HG03097 (cell line): ENCODE measurements at regions not wholly inside any gene's neighbourhood (a gene's known extent, or its start where the extent isn't known, plus 50 kb on each side); places are given as distances from the start of the nearest gene placed in this dataset.
"Not testable (repeated sequence)": the region's sequence is repeated elsewhere in the genome, so short reads cannot be mapped to it uniquely, and the experiment has no call there.

Experiments used
- ATAC-seq: cut with Tn5 transposase; IDR thresholded peaks from one replicate; pipeline ENCODE4 v1.9.1; 2021; ENCODE audit not compliant: unreplicated experiment, low FRiP score

DNA sequence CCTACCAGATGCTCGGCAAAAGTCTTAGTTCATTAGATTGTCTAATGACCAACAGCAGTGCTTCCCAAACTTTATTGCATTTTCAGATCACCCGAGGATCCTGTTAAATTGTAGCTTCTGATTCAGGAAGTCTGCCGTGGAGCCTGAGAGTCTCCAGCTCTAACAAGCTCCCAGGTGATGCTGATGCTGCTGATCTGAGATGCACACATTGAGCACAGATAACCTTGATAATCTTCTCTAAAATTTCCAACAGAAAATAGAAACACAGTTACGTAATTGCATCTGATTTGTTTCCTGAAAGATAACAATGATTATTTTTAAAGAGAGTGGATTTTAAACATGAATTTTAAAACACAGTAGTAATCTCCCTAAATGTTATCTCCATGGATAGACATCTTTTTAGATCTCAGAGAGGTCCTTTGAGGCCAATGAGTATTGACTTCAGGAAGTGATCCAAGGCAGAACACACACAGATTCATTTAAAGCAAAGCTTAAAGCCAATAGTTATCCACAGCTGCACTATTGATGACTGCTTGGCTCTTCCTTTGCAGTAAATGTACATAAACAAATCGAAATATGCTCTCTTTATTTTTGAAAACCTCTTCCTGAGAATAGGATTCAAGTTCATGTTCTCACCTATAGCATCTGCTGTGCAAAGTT lies 122.8 kb upstream of the TNPO1 start:
- no peak for ATAC-seq

DNA sequence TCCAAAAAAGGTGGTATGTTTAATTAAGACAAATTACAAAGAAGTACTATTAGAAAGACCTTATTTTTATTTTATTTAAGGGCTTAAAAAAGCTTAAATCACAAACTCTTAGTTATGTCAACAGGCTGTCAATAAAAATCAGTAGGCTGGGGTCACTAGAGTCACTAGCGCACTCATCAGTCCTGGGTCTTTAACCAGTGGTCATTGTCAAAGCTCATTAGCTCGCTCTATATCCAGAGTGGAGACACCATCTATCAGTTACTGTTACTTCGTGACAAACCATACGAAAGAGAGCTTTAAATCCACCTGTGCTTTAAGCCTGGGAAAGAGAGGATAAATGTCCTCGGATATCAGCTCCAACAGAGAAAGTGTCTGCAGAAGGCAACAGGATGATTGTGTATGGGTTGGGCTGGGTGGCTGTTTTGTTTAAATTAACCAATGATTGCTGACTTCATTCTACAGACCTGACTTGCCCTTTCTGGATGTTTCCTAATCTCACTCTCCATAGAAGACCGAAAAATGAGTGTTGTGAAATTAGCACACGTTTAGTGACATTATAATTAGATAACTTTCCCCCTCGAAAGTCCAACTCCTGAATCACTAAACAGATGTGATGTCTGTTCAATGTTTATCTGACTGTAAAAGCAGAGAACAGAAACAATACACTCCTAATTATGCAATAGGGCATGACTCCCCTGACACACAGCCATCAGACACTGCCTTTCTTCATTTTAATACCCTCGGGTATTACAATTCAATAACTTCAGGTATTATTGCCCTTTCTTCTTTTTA lies 123.6 kb upstream of the TNPO1 start:
- ATAC-seq, result no peak

DNA sequence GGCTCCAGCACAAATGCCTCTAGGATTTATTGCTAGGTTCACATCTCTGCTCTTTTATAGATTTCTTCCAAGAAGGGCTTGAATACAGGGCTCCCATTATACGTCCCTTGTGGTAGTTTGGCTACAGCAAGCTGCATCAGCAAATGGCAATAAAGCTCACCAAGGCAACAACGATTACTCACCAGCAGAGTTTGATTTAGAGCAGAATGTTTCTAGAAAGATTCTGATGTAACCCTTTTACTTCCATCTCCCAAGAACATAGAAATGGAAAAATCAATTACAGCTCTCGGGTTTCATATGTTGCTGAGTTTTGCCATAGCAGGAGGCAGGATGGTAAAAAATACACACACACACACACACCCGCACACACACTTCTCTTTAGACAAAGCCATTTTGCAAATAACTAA lies 124.2 kb upstream of the TNPO1 start:
- no peak for ATAC-seq

DNA sequence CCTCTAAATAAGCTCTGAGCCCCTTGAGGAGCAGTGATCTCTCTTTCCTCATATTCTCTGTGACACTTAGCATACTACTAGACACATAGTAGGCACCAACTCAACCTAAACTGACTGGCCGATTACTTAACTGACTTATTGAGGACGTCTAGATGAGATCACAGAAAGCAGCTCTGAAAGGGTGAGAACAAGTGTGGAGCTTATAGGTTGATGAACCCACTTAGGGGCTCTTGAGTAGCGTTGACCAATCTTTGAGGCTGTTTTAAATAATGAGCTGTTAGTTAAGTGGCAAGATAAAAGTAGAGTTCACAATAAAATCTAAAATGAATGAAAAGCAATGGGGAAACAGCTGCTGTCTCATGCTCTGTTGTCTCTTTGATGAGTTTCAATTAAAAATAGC lies 124.7 kb upstream of the TNPO1 start:
- no peak for ATAC-seq

DNA sequence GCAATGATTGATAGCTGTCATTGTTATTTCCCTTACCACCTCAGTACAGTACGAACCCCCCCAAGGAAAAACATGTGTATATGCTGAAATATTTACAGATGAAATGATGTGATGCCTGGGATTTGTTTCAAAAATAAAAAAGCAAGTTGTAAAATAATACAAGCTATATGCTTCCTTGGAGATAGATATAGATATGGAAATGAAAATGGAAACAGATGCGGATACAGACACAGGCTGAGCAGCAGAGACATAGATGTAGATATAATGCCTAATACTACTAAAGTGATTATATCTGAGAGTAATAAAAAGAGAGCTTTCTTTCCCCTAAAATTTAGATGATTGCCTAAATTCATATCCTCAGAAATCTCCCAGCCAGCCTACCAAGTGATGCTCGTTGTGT lies 127.5 kb upstream of the TNPO1 start:
- ATAC-seq, result no peak

DNA sequence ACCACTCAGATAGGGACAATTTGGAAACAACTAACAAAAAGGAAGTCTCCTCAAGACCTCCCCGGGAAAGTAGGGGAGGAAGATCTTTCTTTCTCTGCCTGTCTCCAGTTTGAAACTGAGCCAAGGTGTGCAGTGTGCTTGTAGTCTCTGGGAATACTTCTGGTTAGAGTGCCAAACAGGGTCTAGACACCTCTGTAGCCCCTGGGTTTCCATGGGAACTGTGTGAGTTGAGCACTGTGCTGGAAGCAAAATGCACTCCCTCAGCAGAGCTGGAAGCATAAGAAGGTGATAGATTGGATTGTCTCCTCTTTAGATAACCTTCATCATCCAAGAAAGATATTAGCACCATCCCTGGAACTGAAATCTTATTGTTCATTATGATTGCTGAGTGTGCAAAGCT lies 129.2 kb upstream of the TNPO1 start:
- ATAC-seq, result no peak

DNA sequence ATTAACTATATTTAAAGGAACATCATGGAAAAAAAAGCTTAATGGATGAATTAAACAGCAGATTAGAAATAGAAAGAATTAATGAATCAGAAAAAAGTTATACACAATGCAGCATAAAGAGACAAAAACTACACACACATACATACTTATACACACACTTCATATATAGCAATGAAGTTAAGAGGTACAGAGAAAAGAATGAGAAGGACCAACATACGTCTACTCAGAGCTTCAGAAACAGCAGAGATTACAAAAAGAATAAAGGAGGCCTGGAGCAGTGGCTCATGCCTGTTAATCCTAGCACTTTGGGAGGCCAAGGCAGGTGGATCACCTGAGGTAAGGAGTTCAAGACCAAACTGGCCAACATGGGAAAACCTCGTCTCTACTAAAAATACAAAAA lies 133.9 kb upstream of the TNPO1 start:
- no peak for ATAC-seq

DNA sequence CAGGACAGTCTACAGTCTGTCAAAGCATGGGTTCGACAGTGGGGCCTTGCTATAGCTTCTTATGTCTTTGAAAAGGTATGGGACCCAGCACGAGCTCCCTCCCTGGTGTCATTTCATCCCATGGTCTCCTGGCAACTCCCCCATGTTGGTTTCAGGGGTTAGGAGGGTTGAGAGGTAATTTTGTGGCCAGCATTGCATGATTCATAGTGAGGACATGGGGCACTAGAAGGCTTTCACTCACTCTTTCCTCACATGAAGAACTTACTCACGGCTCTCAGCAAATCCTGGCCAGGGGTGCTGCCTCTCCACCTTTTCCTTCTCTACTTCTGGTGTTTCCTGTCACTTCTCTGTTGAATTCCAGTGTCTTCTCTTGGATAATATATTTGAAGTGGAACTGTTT lies 134.7 kb upstream of the TNPO1 start:
- no peak for ATAC-seq

DNA sequence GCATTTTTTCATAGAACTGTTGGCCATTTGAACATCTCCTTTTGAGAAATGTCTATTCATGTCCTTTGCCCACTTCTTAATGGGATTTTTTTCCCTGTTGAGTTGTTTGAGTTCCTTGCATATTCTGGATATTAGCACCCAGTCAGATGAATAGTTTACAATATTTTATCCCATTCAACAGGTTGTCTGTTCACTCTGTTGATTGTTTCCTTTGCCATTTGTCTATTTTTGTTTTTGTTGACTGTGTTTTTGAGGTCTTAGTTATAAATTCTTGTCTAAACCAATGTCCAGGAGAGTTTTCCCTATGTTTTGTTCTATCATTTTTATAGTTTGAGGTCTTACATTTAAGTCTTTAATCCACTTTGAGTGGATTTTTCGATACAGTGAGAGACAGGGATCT lies 139.0 kb upstream of the TNPO1 start:
- ATAC-seq, result no peak

DNA sequence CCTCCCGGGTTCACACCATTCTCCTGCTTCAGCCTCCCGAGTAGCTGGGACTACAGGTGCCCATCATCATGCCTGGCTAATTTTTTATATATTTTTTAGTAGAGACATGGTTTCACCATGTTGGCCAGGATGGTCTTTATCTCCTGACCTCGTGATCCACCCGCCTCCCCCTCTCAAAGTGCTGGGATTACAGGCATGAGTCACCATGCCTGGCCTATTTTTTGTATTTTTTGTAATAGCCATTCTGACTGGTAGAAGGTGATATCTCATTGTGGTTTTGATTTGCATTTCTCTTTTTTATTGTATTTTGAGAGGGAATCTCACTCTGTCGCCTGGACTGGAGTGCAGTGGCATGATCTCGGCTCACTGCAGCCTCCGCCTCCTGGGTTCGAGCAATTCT lies 139.6 kb upstream of the TNPO1 start:
- ATAC-seq, result not testable (repeated sequence)

DNA sequence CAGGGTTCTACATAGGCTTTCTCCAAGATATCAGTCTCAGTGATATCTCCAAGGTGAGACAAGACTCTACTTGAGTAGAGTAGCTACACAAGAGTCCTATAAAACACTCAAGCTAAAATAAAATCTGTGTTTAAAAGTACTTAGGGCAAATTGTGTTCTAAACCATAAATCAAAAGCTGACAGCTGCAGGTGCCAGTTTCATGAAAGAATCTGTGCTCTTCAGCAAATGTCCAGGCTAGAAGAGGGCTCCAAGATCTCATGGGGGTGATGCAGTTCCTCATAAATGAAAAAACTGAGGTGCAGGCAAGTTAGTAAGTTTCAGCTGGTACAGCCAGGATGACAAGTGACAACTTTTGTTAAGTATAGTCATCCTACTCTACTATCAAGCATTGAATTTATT lies 142.8 kb upstream of the TNPO1 start:
- no peak for ATAC-seq

DNA sequence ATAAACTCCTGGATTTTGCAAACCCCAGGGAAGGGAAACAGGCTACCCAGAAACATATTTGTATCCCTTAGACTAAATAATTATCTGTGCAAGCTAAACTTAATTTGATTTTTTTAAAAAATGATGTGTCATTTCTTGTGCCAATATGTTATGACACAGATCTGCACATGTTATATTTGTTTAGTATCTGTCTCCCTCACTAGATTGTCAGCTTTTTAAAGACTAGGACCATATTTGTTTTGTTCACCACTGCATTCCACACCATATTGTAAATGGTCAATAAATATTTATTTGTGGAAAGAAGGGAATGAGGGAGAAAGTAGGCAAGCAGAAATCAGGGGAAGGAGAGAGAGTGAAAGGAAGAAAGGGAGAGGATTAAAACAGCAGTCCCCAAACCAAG lies 143.3 kb upstream of the TNPO1 start:
- ATAC-seq, result no peak

DNA sequence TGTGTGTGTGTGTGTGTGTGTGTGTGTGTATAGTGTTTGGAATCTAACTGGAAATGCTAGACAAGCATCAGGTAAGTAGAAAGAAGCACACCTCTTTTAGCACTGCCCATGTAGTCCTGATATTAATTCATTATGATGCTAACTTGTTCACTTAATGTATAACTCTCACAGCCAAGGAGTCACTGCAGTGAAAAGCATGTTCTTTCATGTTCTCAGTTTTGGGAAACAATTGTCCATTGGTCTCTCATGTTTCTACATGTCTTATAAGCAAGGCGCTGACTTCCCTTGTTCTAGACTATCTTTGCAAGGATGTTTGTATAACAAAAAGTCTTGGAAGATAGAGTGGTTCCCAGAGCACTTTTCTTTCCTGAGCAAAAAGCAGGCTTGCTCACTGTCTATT lies 148.8 kb upstream of the TNPO1 start:
- no peak for ATAC-seq

DNA sequence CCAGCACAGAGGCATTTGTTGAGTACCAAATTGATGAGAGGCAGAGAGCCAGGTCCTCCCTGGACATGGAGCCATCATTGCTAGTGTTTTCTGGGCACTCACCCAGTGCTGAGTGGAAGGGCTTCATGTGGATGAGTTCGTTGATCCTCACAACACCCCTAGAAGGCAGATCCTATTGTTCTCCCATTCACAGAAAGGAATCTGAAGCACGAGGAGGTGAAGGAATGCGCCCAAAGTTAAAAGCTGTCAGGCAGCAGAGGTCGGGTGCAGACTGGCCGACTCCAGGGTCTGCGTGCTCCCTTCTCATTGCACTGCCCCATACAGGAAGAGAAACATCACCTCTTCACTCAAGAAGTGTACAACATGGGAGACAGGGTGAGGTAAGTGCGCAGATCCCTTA lies 153.5 kb upstream of the TNPO1 start:
- ATAC-seq, result no peak

DNA sequence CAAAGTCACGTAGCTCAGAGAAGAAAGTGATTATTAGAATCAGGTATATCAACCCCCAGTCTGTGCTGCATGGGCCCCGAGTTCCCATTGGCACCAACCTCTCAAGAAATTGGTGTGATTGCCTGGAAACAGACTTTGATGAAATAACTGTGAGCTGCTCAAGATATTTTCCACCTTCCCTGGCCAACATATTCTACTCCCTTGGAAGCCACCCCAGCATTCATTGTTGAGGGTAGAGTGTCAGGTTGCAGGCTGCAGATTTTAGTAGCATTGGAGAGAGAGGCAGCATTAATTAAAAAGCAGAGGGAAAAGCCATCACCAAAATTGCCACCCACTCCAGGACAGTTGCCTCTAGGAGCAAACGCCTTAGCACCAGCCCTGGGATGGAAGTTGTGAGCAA lies 154.2 kb upstream of the TNPO1 start:
- ATAC-seq, result no peak

DNA sequence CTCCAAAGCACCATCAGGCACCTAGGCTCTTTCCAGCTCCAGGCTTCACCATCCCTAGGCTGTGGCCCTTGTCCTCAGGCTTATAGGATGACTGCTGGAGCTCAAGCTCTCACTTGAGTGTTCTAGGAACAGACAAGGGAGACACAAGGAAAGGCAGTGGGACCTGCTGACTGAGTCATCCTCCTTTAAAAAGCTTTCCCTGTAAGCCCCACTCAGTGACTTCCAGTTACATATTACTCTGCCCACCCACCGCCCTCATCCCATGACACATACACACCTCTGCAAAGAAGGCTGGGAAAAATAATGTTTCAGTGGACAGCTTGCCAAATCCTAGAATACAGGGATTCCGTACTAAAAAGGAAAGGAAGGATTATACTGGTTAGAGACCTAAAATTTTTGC lies 154.2 kb upstream of the ZNF366 start:
- ATAC-seq, result no peak

DNA sequence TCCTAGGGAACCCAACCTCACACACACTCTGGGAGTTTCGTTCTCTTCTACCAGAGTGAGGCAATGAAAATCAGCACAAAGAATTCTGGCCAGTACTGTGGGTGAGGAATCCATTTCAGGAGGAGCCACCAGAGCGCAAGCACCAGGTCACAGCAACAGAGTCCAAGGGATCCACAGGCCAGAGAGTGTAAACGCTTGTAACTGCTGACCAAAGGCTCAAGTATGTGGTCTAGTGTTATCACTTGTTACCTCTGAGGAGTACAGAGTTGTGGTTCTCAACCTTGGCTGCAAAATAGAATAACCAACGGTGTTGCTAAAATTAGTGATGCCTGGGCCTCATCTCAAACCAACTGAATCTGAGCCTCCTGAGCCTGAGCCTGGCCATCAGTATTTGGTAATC lies 152.5 kb upstream of the ZNF366 start:
- ATAC-seq, result no peak

DNA sequence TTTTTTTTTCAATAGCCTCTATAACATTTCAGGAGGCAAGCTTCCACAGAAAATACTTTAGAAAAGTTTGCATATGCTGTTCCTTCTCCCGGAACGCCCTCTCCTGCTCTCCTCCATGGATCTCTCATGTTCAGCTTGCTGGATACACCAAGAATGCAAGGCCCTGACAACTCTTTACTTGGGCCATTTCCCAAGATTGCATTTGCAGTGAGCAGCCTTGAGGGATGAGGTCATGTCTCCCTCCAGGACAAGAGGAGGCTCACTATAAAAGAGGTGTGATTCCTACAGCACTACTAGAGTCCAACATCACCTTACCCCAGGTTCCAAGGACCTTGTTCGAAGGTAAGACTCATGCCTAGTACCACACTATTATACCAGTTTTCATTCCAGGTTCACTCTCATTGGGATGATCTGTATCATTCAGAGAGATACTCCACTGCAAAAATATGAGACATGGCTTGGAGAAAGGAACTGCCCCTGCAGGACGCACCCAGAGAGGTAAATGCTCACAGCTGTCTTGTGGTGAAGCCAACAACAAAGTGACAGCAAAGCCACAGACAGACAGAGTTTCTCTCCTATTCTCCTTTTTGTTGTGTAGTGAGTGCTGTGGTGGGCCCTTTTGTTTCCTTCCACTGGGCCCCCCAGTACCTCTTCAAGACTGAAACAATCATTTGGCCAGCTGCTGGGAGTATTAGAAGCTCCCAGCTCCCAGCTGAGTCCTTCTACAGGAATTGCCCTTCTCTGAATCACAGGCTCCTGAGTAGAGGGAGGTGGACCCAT lies 151.7 kb upstream of the ZNF366 start:
- ATAC-seq, result no peak

DNA sequence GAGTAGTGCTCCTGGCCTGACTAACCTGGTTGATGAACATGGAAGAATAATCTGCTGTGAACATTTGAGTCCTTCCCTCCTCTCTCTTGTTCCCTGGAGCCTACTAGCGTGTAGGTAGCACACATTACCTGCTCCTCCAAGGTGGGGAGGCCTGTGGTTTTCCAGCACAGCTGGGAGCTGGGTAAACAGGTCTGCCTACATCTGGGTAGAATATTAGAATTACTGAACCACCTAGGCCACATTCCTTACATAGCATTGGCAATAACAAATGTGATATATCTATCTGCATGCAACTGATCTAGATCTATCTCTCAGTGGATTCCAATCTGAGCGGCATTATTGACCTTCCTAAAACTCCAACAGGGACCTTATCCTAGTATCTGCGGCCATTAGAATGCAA lies 151.0 kb upstream of the ZNF366 start:
- ATAC-seq, result no peak

DNA sequence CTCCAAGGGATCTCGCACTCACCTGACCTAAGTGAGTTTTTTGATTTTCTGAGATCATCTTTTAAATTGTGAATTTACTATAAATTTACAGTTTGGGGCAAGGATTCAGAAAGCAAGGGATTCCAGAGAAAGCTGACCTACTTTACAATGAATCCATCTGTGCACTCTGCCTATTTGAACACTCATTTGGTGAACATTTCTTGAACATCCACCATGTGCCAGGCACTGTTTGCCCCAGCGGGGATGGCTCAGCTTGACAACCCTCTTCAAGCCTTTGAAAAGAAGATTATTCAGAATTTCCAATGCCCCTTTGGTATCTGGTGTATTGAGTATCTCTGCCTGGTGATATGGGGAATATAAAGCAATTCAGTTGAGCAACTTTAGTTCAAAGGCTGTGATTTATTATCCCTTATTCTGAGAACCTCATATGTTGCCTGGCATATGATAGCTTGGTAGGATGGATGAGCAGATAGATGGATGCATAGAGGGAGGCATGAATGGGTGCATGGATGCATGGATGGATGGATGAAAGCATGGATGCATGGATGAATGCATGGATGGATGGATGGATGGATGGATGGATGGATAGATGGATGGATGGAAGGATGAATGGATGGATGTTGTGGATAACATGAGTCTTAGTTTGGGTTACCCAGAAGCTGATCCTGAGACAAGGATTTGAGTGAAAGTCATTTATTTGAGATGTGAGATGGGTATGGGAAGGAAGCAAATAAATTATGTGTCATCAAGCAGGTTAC lies 149.7 kb upstream of the ZNF366 start:
- ATAC-seq, result no peak

DNA sequence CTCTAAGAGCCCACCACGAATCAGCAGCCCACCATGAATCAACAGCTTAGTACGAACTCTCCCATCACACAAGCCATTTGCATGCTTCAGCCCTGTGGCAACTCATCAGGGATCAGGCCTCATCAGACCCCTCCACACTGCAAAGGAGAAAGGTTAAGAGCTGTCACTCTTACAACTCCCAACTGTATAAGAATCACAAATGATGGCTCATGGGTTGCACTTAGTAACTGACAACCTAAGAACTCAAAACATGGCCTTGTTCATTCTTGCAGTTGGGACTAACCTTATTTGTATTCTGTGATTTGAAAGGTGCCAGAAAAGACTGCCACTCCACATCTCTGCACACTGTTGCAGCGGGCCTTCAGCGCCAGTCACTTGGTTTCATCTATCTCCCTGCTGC lies 149.1 kb upstream of the ZNF366 start:
- no peak for ATAC-seq
